PC-9 (cell line): ENCODE measurements at regions not wholly inside any gene's neighbourhood (a gene's known extent, or its start where the extent isn't known, plus 50 kb on each side); places are given as distances from the start of the nearest gene placed in this dataset.
A peak's percentile ranks its signal among the peaks of the same experiment; 100 is the strongest.

ENCODE experiments used
- BruUV-seq: library from RNA; stranded (reverse); fragments of 400-500 nt; replicated peaks from 2 replicates; lab custom pipeline; 2021; lab: Mats Ljungman, UMichigan
- CTCF ChIA-PET: fragments of 300-600 bp; sonication (Branson Sonifier 250); formaldehyde crosslinking; loops from one replicate; lab custom pipeline; 2022; ENCODE audit warnings: antibody characterized with exemption; lab: Charles Lee
- POLR2A ChIA-PET: fragments of 300-600 bp; sonication (Branson Sonifier 250); formaldehyde crosslinking; loops from one replicate; lab custom pipeline; 2022; ENCODE audit warnings: antibody characterized with exemption; ENCODE audit not compliant: unreplicated experiment; lab: Charles Lee
- DNase-seq, 2 experiments: peaks; one replicate each; pipeline versions ENCODE4 v3.0.0 to v3.0.0-alpha.2; 2015 to 2022; ENCODE audit warnings: mixed read lengths in 1 of 2
- H2AFZ ChIP-seq: fragments of 200-600 bp; sonication (generic); 2 replicates; pipeline ENCODE4 v1.8.1; 2017; ENCODE audit warnings: antibody characterized with exemption
- H3F3A ChIP-seq: fragments of 200-600 bp; sonication (generic); 2 replicates; pipeline ENCODE4 v1.8.1; 2017; ENCODE audit warnings: antibody characterized with exemption, mild to moderate bottlenecking, low read depth; ENCODE audit not compliant: insufficient read depth
- H3K27ac ChIP-seq: fragments of 200-600 bp; sonication (generic); 2 replicates; pipeline ENCODE4 v1.6.1; 2016; ENCODE audit warnings: mixed run types
- H3K27me3 ChIP-seq: fragments of 200-600 bp; sonication (generic); 2 replicates; pipeline ENCODE4 v1.6.1; 2016; ENCODE audit warnings: low read depth, mixed run types; ENCODE audit not compliant: insufficient read depth
- H3K36me3 ChIP-seq: fragments of 200-600 bp; sonication (generic); 2 replicates; pipeline ENCODE4 v1.6.1; 2016; ENCODE audit warnings: low read depth, mixed run types
- H3K4me1 ChIP-seq: fragments of 200-600 bp; sonication (generic); replicated peaks from 2 replicates; pipeline ENCODE4 v1.6.1; 2016; ENCODE audit warnings: mixed run types; ENCODE audit not compliant: insufficient read depth
- H3K4me2 ChIP-seq: fragments of 200-600 bp; sonication (generic); 2 replicates; pipeline ENCODE4 v1.6.1; 2017; ENCODE audit warnings: mixed run types
- H3K4me3 ChIP-seq: fragments of 200-600 bp; sonication (generic); 2 replicates; pipeline ENCODE4 v1.6.1; 2016; ENCODE audit warnings: mixed run types
- H3K79me2 ChIP-seq: fragments of 200-600 bp; sonication (generic); 2 replicates; pipeline ENCODE4 v1.6.1; 2017; ENCODE audit warnings: low read depth, mixed run types
- H3K9me2 ChIP-seq: fragments of 200-600 bp; sonication (generic); 2 replicates; pipeline ENCODE4 v1.8.1; 2017; ENCODE audit warnings: mild to moderate bottlenecking; ENCODE audit not compliant: insufficient read depth
- H3K9me3 ChIP-seq: fragments of 200-600 bp; sonication (generic); 2 replicates; pipeline ENCODE4 v1.8.1; 2016; ENCODE audit warnings: low read depth; ENCODE audit not compliant: insufficient read depth
- H4K20me1 ChIP-seq: fragments of 200-600 bp; sonication (generic); 2 replicates; pipeline ENCODE4 v1.8.1; 2017; ENCODE audit not compliant: insufficient read depth
- EZH2 ChIP-seq: fragments of 200-600 bp; sonication (generic); IDR thresholded peaks from 2 replicates; pipeline ENCODE4 v1.8.0; 2017; ENCODE audit warnings: antibody characterized with exemption, low read depth
- intact Hi-C: fragments of 100-400 bp; cut with micrococcal nuclease; formaldehyde crosslinking; loops from one replicate; pipeline ENCODE4 v1.10.0; 2022; ENCODE audit not compliant: unreplicated experiment
- TF ChIP-seq, protein P1 (sequence below): fragments of 200-600 bp; sonication (generic); conservative IDR thresholded peaks from 2 replicates; pipeline ENCODE4 v1.6.1; 2017; ENCODE audit warnings: mixed run types, antibody characterized with exemption, mild to moderate bottlenecking, moderate library complexity

DNA sequence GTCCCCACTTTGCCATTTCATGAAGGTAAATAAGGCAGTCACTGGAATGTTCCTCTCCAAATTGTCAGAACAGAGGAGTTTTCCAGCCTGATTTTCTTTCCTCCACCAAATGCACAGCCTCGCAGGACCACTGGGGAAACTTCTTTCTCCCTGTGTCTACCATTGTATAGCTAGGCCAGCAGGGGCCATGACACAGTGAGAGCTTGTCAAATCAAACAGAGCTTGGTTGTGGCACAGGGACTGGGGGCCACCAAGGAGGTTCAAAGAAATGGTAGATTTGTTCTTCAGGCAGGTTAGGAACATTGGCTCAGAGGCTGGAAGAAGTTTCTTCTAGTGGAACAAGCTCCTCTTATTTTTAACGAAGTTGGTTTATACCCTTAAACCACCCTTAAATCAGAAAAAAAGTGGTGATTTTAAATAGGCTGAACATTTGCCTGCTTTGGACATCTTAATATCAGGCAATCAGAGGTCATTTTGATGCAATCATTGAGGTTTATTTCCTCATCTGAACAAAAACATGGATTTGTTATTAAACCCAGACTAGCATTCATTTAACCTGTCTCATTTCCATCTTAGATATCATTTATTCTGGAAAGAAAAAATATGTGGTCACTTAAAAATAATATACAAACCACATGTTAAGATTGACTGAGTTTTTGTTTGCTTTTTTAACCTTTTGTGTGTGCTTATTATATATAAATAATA, 105.6 kb downstream of the GTPBP8 start:
- H2AFZ ChIP-seq = no peak overlapping the region
- no TSS peak for BruUV-seq
- H3K4me2 ChIP-seq = no peak overlapping the region
- no peaks in the 10 kb centered on the region for H3K79me2 ChIP-seq
- TF ChIP-seq EZH2 = no peak
- TF ChIP-seq, protein P1, sequence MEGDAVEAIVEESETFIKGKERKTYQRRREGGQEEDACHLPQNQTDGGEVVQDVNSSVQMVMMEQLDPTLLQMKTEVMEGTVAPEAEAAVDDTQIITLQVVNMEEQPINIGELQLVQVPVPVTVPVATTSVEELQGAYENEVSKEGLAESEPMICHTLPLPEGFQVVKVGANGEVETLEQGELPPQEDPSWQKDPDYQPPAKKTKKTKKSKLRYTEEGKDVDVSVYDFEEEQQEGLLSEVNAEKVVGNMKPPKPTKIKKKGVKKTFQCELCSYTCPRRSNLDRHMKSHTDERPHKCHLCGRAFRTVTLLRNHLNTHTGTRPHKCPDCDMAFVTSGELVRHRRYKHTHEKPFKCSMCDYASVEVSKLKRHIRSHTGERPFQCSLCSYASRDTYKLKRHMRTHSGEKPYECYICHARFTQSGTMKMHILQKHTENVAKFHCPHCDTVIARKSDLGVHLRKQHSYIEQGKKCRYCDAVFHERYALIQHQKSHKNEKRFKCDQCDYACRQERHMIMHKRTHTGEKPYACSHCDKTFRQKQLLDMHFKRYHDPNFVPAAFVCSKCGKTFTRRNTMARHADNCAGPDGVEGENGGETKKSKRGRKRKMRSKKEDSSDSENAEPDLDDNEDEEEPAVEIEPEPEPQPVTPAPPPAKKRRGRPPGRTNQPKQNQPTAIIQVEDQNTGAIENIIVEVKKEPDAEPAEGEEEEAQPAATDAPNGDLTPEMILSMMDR = no peak
- H3K4me3 ChIP-seq = no peak overlapping the region
- H3K27ac ChIP-seq = no peak overlapping the region
- ChIA-PET CTCF (no interaction called here), POLR2A (no interaction called here)
- peaks cover 3% of the 10 kb centered on the region; the same call in 1 of the 2 replicates for H3K9me2 ChIP-seq
- no peaks in the 10 kb centered on the region for H3K27me3 ChIP-seq
- no peak for DNase-seq
- no peaks in the 10 kb centered on the region for H3K9me3 ChIP-seq
- intact Hi-C loops = no loop called here
- peaks cover 11% of the 10 kb centered on the region; the same call in 1 of the 2 replicates for H3F3A ChIP-seq
- no peaks in the 10 kb centered on the region for H3K36me3 ChIP-seq
- H4K20me1 ChIP-seq = no peaks in the 10 kb centered on the region
- H3K4me1 ChIP-seq = peaks cover 19% of the 10 kb centered on the region

GRCh38 chr3:113097960-113098447, 107.2 kb downstream of the GTPBP8 start:
- H3K4me1 ChIP-seq = peaks cover 19% of the 10 kb centered on the region
- BruUV-seq = no TSS peak
- TF ChIP-seq EZH2 = no peak
- TF ChIP-seq, protein P1 = no peak
- H3K36me3 ChIP-seq = no peaks in the 10 kb centered on the region
- DNase-seq = peak; percentile 57 to 81
- peak overlapping the region; percentile 12 for H3K4me2 ChIP-seq
- H3K79me2 ChIP-seq = no peaks in the 10 kb centered on the region
- H4K20me1 ChIP-seq = no peaks in the 10 kb centered on the region
- POLR2A ChIA-PET = interaction anchor here (0.6 kb wide), 1 partner anchor 79 kb away, joined by 3 read pairs; a partner anchor contains a TSS
- peaks cover 11% of the 10 kb centered on the region; the same call in 1 of the 2 replicates for H3F3A ChIP-seq
- intact Hi-C loops = no loop called here
- H3K27ac ChIP-seq = peak overlapping the region; percentile 49
- no peaks in the 10 kb centered on the region for H3K9me3 ChIP-seq
- H3K27me3 ChIP-seq = no peaks in the 10 kb centered on the region
- no peak overlapping the region for H3K4me3 ChIP-seq
- CTCF ChIA-PET = no interaction called here
- H3K9me2 ChIP-seq = peaks cover 3% of the 10 kb centered on the region; the same call in 1 of the 2 replicates
- H2AFZ ChIP-seq = peak overlapping the region; percentile 19; the same call in 1 of the 2 replicates

DNA sequence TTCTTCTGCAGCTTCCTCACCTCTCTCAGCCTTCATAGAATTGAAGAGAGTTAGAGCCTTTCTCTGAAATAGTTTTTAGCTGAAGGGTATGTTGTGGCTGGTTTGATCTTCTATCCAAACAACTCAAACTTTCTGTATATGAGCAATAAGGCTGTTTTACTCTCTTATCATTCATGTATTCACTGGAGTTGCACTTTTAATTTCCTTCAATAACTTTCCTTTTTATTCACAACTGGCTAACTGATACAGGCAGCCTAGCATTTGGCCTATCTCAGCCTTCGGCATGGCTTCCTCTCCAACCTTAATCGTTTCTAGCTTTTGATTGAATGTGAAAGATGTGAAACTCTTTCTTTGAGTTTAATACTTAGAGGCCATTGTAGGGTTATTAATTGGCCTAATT, 109.3 kb downstream of the GTPBP8 start:
- Histone ChIP-seq H3K9me2 (peaks cover 3% of the 10 kb centered on the region; the same call in 1 of the 2 replicates), H2AFZ (no peak overlapping the region), H3K9me3 (no peaks in the 10 kb centered on the region), H4K20me1 (no peaks in the 10 kb centered on the region), H3K4me3 (no peak overlapping the region), H3K27ac (no peak overlapping the region), H3F3A (peaks cover 11% of the 10 kb centered on the region; the same call in 1 of the 2 replicates), H3K4me2 (no peak overlapping the region), H3K27me3 (no peaks in the 10 kb centered on the region), H3K4me1 (peaks cover 19% of the 10 kb centered on the region), H3K79me2 (no peaks in the 10 kb centered on the region), H3K36me3 (no peaks in the 10 kb centered on the region)
- no peak for DNase-seq
- no TSS peak for BruUV-seq
- ChIA-PET POLR2A (interaction anchor here (1.1 kb wide), 1 partner anchor 29 kb away, joined by 4 read pairs; no protein-coding TSS in a partner anchor), CTCF (no interaction called here)
- intact Hi-C loops = loop anchor here (5.0 kb wide), 1 partner anchor 33 kb away; no protein-coding TSS in a partner anchor
- no peak for TF ChIP-seq EZH2
- TF ChIP-seq, protein P1 = no peak
